HepG2 (cell line): ENCODE measurements at regions not wholly inside any gene's neighbourhood (a gene's known extent, or its start where the extent isn't known, plus 50 kb on each side); places are given as distances from the start of the nearest gene placed in this dataset.

Source experiments
- EED ChIP-seq: sonication (generic); formaldehyde crosslinking; IDR thresholded peaks from 2 replicates; pipeline ENCODE4 v1.5.0; 2020; ENCODE audit warnings: mild to moderate bottlenecking, missing genetic modification reagents
- ELF3 ChIP-seq: IDR thresholded peaks from 2 replicates; pipeline ENCODE4 v1.6.1; 2016; ENCODE audit warnings: missing genetic modification reagents, missing compliant biosample characterization
- IRF2 ChIP-seq: IDR thresholded peaks from 2 replicates; pipeline ENCODE4 v1.6.1; 2018; ENCODE audit warnings: missing genetic modification reagents, missing compliant biosample characterization
- NFE2L1 ChIP-seq: sonication (generic); formaldehyde crosslinking; IDR thresholded peaks from 2 replicates; pipeline ENCODE4 v1.4.0; 2020; ENCODE audit warnings: missing genetic modification reagents, mild to moderate bottlenecking, borderline replicate concordance
- PTBP1 ChIP-seq: fragments of 200-400 bp; formaldehyde crosslinking; IDR thresholded peaks from 2 replicates; pipeline ENCODE4 v1.6.1; 2018; ENCODE audit warnings: low read length, low read depth; ENCODE audit not compliant: poor library complexity, severe bottlenecking
- ZNF510 ChIP-seq: sonication (generic); formaldehyde crosslinking; IDR thresholded peaks from 2 replicates; pipeline ENCODE4 v1.4.0; 2020; ENCODE audit warnings: low read depth, mild to moderate bottlenecking, missing genetic modification reagents
- ZNF605 ChIP-seq: sonication (generic); formaldehyde crosslinking; IDR thresholded peaks from 2 replicates; pipeline ENCODE4 v1.8.0; 2022; ENCODE audit warnings: mild to moderate bottlenecking, missing genetic modification reagents
- ZNF775 ChIP-seq: sonication (generic); formaldehyde crosslinking; IDR thresholded peaks from 2 replicates; pipeline ENCODE4 v1.4.0; 2020; ENCODE audit warnings: missing genetic modification reagents, mild to moderate bottlenecking, moderate library complexity, borderline replicate concordance
- TF ChIP-seq, protein P1 (sequence below): IDR thresholded peaks from 2 replicates; pipeline ENCODE4 v1.4.0; 2020; ENCODE audit warnings: mild to moderate bottlenecking, missing genetic modification reagents
- TF ChIP-seq, protein P2 (sequence below): sonication (generic); formaldehyde crosslinking; IDR thresholded peaks from 2 replicates; pipeline ENCODE4 v1.5.0; 2020; ENCODE audit warnings: mild to moderate bottlenecking, missing genetic modification reagents

DNA sequence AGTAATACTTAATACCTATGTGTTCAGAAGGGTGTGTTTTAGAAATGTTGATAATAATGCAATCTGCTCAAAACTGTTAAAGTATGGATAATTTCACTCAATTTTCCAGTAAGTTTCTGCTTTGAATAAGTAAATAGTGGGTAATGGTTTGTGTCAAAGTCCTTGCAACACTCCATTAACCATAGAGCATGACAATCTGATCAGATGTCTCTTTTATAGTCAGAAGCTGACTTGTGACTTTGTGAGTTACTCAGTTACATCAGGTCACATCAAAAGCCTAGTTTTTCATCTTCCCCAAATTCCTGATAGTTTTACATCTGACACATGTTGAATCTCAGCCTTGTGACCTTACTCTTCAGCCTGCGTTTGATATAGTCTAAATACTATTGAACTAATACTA is 338.0 kb downstream of the EFNB2 start (continued):
- TF ChIP-seq IRF2 (CRISPR knock-in tag): no peak
- no peak for TF ChIP-seq ZNF775 (CRISPR knock-in tag)
- TF ChIP-seq EED (CRISPR knock-in tag): no peak
- TF ChIP-seq NFE2L1 (CRISPR knock-in tag): no peak
- TF ChIP-seq, protein P1, sequence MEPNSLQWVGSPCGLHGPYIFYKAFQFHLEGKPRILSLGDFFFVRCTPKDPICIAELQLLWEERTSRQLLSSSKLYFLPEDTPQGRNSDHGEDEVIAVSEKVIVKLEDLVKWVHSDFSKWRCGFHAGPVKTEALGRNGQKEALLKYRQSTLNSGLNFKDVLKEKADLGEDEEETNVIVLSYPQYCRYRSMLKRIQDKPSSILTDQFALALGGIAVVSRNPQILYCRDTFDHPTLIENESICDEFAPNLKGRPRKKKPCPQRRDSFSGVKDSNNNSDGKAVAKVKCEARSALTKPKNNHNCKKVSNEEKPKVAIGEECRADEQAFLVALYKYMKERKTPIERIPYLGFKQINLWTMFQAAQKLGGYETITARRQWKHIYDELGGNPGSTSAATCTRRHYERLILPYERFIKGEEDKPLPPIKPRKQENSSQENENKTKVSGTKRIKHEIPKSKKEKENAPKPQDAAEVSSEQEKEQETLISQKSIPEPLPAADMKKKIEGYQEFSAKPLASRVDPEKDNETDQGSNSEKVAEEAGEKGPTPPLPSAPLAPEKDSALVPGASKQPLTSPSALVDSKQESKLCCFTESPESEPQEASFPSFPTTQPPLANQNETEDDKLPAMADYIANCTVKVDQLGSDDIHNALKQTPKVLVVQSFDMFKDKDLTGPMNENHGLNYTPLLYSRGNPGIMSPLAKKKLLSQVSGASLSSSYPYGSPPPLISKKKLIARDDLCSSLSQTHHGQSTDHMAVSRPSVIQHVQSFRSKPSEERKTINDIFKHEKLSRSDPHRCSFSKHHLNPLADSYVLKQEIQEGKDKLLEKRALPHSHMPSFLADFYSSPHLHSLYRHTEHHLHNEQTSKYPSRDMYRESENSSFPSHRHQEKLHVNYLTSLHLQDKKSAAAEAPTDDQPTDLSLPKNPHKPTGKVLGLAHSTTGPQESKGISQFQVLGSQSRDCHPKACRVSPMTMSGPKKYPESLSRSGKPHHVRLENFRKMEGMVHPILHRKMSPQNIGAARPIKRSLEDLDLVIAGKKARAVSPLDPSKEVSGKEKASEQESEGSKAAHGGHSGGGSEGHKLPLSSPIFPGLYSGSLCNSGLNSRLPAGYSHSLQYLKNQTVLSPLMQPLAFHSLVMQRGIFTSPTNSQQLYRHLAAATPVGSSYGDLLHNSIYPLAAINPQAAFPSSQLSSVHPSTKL: no peak
- TF ChIP-seq ELF3: no peak
- no peak for TF ChIP-seq ZNF605 (CRISPR knock-in tag)
- TF ChIP-seq PTBP1: no peak
- TF ChIP-seq ZNF510 (CRISPR knock-in tag): no peak
- TF ChIP-seq, protein P2, sequence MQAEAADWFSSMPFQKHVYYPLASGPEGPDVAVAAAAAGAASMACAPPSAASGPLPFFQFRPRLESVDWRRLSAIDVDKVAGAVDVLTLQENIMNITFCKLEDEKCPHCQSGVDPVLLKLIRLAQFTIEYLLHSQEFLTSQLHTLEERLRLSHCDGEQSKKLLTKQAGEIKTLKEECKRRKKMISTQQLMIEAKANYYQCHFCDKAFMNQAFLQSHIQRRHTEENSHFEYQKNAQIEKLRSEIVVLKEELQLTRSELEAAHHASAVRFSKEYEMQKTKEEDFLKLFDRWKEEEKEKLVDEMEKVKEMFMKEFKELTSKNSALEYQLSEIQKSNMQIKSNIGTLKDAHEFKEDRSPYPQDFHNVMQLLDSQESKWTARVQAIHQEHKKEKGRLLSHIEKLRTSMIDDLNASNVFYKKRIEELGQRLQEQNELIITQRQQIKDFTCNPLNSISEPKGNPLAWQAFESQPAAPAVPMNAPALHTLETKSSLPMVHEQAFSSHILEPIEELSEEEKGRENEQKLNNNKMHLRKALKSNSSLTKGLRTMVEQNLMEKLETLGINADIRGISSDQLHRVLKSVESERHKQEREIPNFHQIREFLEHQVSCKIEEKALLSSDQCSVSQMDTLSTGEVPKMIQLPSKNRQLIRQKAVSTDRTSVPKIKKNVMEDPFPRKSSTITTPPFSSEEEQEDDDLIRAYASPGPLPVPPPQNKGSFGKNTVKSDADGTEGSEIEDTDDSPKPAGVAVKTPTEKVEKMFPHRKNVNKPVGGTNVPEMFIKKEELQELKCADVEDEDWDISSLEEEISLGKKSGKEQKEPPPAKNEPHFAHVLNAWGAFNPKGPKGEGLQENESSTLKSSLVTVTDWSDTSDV (CRISPR knock-in tag): no peak
- TF ChIP-seq, all 625 proteins: peak for 0
